ENCODE measurements at regions not wholly inside any gene's neighbourhood (a gene's known extent, or its start where the extent isn't known, plus 50 kb on each side); places are given as distances from the start of the nearest gene placed in this dataset.

DNA sequence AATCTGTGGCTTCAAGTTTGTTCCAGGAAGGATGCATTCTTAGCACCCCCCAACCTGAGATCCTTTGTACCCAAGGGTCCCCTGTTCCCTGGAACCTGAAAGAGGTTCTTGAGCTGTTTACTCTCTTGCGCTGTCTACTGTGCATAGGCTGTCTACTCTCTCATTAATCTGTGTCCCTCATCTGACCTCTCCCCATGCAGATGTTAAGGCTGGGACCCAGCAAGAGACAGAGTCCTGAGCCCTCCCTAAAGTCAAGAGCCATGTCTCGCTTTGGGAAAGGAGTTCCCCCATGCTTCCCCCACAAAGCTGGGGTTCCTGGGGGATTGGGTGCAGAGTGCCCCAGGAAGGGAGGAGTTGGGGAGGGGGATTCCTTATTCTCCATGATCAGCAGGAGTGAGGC is 312.9 kb downstream of the CYP26B1 start:
- Histone ChIP-seq H3K4me3 (ENCODE audit: extremely low read depth in 1 of 4, insufficient read depth in 2 of 4, low read depth in 3 of 4, low read length in 4 of 4) (no peak overlapping the region), H3K36me3 (ENCODE audit: control insufficient read depth in 2 of 4, insufficient read depth in 4 of 4, low read length in 3 of 4) (no peaks in the 10 kb centered on the region), H3K4me1 (replicated peaks in 1 of 4; ENCODE audit: control insufficient read depth in 3 of 4, insufficient read depth in 4 of 4, low read length in 3 of 4) (no peaks in the 10 kb centered on the region), H3K79me2 (ENCODE audit: control insufficient read depth in 1 of 2, insufficient read depth in 2 of 2, low read length in 2 of 2) (no peaks in the 10 kb centered on the region), H4K8ac (ENCODE audit: extremely low read depth, insufficient read depth, low read length) (no peak overlapping the region), H4K5ac (ENCODE audit: insufficient read length, low read depth, low read length) (no peak overlapping the region), H3K18ac (ENCODE audit: extremely low read depth, low read length) (no peak overlapping the region), H3K27ac (ENCODE audit: low read depth, low read length) (no peak overlapping the region), H2AK5ac (ENCODE audit: low read depth, low read length) (no peak overlapping the region), H4K20me1 (replicated peaks in 1 of 2; ENCODE audit: control insufficient read depth in 1 of 2, insufficient read depth in 2 of 2, low read length in 2 of 2) (peaks cover 0 to 2% of the 10 kb centered on the region in 2 experiments), H2BK20ac (ENCODE audit: low read length) (no peak overlapping the region), H3K4me2 (ENCODE audit: insufficient read depth in 1 of 2, low read depth in 2 of 2, low read length in 2 of 2) (no peak overlapping the region), H3K9ac (replicated peaks in 1 of 4; ENCODE audit: extremely low read depth in 1 of 4, low read depth in 3 of 4, low read length in 3 of 4) (no peak overlapping the region), H3K79me1 (ENCODE audit: low read depth, low read length) (no peaks in the 10 kb centered on the region), H2BK12ac (ENCODE audit: low read depth, low read length) (no peak overlapping the region), H4K91ac (replicated peaks; ENCODE audit: insufficient read length, low read length) (no peak overlapping the region), H3K23me2 (ENCODE audit: low read depth, low read length) (peaks cover 5% of the 10 kb centered on the region; the same call in 1 of the 2 replicates), H3K56ac (replicated peaks; ENCODE audit: insufficient read length, low read depth, low read length) (no peak overlapping the region), H3K27me3 (replicated peaks in 1 of 4; ENCODE audit: control insufficient read depth in 3 of 4, extremely low read depth in 1 of 4, insufficient read depth in 3 of 4, low read length in 3 of 4) (no peaks in the 10 kb centered on the region), H3K4ac (replicated peaks; ENCODE audit: insufficient read length, low read depth, low read length) (no peak overlapping the region), H2AFZ (ENCODE audit: low read length) (no peak overlapping the region), H3K14ac (ENCODE audit: insufficient read length) (no peak overlapping the region), H2BK15ac (ENCODE audit: low read length) (no peak overlapping the region), H3K23ac (ENCODE audit: insufficient read length) (no peak overlapping the region), H2BK120ac (replicated peaks; ENCODE audit: low read depth, low read length) (no peak overlapping the region), H2BK5ac (ENCODE audit: low read depth, low read length) (no peak overlapping the region), H3K9me3 (ENCODE audit: insufficient read depth in 2 of 2, low read depth in 1 of 2, low read length in 1 of 2) (no peaks in the 10 kb centered on the region)
- FAIRE-seq: no peak
- TF ChIP-seq RNF2 (IDR thresholded peaks at IDR 0.05; ENCODE audit: borderline replicate concordance, low read depth, low read length, missing control alignments, poor library complexity, severe bottlenecking): no peak
- TF ChIP-seq BACH1 (IDR thresholded peaks at IDR 0.05; ENCODE audit: low read length): no peak
- TF ChIP-seq TEAD4 (IDR thresholded peaks at IDR 0.05; ENCODE audit: low read depth, low read length): no peak
- TF ChIP-seq CREB1 (IDR thresholded peaks at IDR 0.05): no peak
- TF ChIP-seq JUND (IDR thresholded peaks at IDR 0.05; ENCODE audit: low read length): no peak
- no peak for TF ChIP-seq ATF2 (IDR thresholded peaks at IDR 0.05; ENCODE audit: low read length)
- TF ChIP-seq POU5F1 (IDR thresholded peaks at IDR 0.05; ENCODE audit: low read depth, low read length): no peak
- CTCF ChIA-PET (ENCODE audit: partially characterized antibody): interaction anchor here (0.8 to 1.4 kb wide), 6 partner anchors 32 to 282 kb away, joined by 3 to 4 read pairs (median 3); no protein-coding TSS in a partner anchor
- DNase-seq (ENCODE audit: low read depth in 1 of 2, low spot score in 2 of 2): no peak
- WGBS, 2 experiments (ENCODE audit: extremely low coverage in 1 of 2, insufficient coverage in 1 of 2, insufficient read length in 1 of 2, insufficient replicate concordance in 2 of 2, low coverage in 1 of 2, low lambda C conversion rate in 2 of 2, missing lambda C conversion rate in 1 of 2): 100% methylated on average over 2 of the region's 2 CpGs; no CpG with 5 or more reads in 1 of the 2 experiments
- POLR2A ChIA-PET (ENCODE audit: partially characterized antibody): no interaction called here
